ENCODE measurements at regions not wholly inside any gene's neighbourhood (a gene's known extent, or its start where the extent isn't known, plus 50 kb on each side); places are given as distances from the start of the nearest gene placed in this dataset.
"Not testable (repeated sequence)": the region's sequence is repeated elsewhere in the genome, so short reads cannot be mapped to it uniquely, and the experiment has no call there.

DNA sequence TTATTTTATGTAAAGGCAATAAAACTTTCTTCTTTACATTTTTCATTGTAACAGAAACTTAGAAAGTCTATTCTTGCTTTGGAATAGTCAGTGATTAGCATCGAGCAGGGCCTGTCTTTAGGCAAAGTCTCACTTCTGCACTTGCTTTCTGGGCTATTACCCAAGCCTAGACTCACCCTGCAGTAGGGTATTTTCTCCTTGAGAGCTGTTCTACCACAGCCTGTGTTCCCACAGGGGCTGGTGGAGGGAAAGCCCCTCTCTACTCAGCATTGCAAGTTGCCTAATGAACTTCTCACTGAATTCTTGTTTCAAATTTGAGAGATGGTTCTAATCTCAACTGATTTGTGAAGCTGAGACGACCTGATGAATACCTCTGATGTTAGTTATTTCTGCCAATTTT lies 111.7 kb upstream of the KLHL14 start:
- DNase-seq = no peak

GRCh38 chr18:32881009-32881408 lies 108.2 kb upstream of the KLHL14 start:
- DNase-seq = no peak

- DNase-seq = no peak
Observed at GRCh38 chr18:32879497-32879896, 106.7 kb upstream of the KLHL14 start.

DNA sequence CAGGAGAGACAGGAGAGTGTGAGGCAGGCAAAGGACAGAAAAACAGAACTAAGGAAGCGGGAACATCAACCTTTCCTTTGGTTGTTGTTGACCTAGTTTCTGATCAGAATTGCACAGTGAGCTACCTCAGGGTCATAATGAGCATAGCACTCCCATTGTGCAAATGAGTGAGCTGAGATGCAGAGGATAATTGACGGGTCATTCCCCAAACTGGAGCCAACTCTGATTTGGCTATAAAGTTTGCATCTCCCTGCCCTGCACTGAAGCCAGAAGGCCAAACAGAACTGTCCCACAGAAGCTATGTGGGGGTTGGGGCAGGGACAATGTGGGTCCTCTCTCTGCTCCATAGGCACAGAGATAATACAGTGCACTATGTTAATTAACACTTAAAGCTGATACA lies 105.6 kb upstream of the KLHL14 start:
- DNase-seq = no peak

DNA sequence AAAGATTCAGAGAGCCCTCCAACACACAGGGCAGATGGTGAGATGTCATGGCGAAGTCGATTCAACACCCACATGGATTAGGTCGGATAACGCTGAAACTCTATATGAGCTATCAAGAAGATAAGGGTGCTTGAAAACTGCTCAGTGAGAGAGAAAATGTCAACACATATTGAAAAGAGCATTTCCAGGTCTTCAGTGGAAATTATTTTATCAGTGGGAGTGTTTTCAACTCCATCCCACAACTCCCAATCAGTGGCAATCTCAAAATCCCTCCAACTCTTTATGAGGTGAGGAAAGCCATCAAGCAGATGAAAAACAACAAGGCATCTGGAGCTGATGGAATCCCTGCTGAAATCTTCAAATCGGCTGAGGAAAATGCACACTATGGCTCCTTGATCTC lies 104.5 kb upstream of the KLHL14 start:
- DNase-seq = peak; percentile 67

DNA sequence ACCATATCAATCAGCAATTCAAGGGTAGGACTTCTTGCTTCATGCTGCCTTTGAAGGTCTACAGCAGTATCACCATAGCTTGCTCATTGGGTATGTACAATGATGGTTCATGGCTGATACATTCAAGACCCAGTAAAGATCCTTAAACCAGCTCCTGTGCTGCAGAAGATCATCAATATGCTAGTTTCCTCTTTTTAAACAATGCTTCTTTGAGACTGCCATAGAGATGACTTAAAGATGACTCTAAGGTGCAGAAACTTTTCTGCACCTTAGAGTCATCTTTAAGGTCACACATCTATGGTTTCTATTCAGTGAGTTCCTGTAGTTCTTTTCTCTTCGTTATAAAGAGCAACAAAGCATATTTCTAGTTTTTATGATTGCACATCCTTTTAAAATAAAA lies 102.8 kb upstream of the KLHL14 start:
- no peak for DNase-seq

DNA sequence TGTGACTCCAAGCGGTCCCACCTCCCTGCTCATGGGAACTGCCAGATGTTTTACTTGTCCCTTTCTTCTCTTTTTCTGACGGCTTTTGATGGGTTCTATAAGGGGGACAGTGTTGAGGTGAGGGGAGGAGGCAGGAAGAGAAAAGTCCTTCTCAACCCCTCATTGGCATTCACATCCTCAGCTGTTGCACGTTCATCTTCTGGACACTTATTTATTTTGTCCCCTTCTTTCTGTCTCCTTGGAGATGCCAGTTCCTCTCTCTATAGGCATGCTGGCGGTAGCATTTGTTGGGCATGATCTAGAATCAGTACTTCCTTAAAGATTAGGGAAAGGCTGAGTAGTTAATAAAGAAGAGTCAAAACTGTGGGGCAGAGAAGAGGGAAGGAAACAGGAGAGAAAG lies 99.0 kb upstream of the KLHL14 start:
- no peak for DNase-seq

- no peak for DNase-seq
Observed at GRCh38 chr18:32870611-32871010, 97.8 kb upstream of the KLHL14 start.

DNA sequence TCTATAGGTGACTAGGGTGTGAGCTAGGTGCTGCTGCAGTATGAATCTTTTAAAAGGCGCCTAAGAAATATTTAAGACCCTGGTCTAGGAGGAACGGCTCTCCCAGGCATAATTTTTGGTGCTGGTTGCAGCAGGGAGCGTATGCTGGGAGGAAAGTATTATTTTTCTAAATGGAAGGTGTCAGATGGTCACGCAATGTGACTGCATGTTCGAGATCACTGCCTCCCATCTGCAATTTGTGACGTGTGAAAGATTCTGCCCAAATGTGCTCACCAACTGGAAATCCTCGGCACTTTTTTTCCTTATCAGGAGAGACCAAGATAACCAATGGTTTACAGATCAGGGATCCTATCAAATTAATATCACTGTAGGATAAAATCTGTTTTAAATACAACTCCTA lies 95.6 kb upstream of the KLHL14 start:
- DNase-seq = no peak

DNA sequence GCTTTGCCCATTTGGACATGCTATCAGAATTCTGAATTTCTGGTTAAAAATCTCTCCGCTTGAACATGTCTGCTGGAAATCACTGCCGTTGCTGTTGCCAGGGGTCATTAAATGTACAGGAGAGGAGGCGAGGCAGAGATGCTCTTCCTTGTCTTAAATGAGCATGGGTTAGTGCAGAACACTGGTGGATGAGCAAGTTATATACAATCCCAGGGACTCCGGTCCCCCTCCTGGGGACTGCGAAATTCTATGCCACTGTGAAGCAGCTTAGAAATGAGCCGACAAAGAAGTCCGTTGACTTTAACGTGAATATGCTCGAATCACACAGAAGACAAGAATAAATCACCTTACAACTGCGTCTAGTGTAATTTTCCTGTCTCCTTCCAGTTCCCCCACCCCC lies 95.1 kb upstream of the KLHL14 start:
- DNase-seq = no peak

- no peak for DNase-seq
Observed at GRCh38 chr18:32867330-32867729, 94.5 kb upstream of the KLHL14 start.

DNA sequence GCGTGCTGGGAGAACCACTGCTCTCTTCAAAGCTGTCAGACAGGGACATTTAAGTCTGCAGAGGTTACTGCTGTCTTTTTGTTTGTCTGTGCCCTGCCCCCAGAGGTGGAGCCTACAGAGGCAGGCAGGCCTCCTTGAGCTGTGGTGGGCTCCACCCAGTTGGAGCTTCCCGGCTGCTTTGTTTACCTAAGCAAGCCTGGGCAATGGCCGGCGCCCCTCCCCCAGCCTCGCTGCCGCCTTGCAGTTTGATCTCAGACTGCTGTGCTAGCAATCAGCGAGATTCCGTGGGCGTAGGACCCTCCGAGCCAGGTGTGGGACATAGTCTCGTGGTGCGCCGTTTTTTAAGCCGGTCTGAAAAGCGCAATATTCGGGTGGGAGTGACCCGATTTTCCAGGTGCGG lies 89.2 kb upstream of the KLHL14 start:
- not testable (repeated sequence) for DNase-seq

DNA sequence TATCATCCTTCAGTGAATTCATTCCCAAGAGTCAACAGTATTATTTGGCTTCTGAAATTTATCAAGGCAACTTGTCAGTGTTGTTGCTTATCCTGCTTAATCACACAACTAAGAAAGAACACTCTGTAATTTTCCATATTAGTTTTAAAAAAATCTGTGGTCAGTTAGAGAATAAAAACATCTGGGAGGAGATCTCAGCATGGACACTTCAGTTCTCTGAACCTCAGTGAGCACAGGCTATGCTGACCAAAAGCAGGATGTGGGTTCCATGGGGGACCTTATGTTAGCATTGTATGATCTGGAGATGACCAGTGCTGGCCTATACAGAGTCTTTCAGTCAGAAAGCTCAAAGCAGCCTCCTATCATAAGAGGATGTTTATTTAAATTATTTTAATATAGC lies 79.1 kb upstream of the KLHL14 start:
- DNase-seq = no peak

DNA sequence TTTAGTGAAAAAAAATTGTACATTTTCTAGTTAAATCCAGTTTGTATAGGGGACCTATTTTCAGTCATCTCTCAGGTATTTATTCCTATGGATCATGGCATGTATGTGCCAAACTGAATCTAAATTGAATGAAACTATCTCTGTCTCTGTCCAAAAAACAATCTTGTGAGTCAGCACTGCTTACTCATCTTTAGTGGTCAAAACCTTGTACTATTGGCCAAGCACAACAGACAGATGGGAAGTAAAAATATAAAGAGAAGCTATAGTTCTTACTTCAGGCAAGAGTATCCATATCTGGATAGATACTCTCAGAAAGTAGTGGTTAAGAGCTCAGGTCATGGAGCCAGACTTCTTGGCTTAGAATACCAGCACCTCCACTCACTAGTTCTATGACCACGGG lies 76.0 kb upstream of the KLHL14 start:
- no peak for DNase-seq

- no peak for DNase-seq
Observed at GRCh38 chr18:32847691-32848090, 74.9 kb upstream of the KLHL14 start.

- no peak for DNase-seq
Observed at GRCh38 chr18:32846896-32847295, 74.1 kb upstream of the KLHL14 start.

- no peak for DNase-seq
Observed at GRCh38 chr18:32840962-32841361, 68.1 kb upstream of the KLHL14 start.

GRCh38 chr18:32835951-32836350 lies 63.1 kb upstream of the KLHL14 start:
- DNase-seq = no peak

- DNase-seq = no peak
Observed at GRCh38 chr18:32831781-32832180, 59.0 kb upstream of the KLHL14 start.

GRCh38 chr18:32823226-32823625 lies 50.4 kb upstream of the KLHL14 start:
- no peak for DNase-seq

Measured in DMS53 (cell line).